ENCODE measurements at regions not wholly inside any gene's neighbourhood (a gene's known extent, or its start where the extent isn't known, plus 50 kb on each side); places are given as distances from the start of the nearest gene placed in this dataset.

GRCh38 chr21:16900685-16901084, 612.2 kb upstream of the CXADR start:
- POLR2A ChIA-PET = no interaction called here
- CTCF ChIA-PET = no interaction called here

- ChIA-PET CTCF (no interaction called here), POLR2A (no interaction called here)
Observed at GRCh38 chr21:16908077-16908476, 604.8 kb upstream of the CXADR start.

DNA sequence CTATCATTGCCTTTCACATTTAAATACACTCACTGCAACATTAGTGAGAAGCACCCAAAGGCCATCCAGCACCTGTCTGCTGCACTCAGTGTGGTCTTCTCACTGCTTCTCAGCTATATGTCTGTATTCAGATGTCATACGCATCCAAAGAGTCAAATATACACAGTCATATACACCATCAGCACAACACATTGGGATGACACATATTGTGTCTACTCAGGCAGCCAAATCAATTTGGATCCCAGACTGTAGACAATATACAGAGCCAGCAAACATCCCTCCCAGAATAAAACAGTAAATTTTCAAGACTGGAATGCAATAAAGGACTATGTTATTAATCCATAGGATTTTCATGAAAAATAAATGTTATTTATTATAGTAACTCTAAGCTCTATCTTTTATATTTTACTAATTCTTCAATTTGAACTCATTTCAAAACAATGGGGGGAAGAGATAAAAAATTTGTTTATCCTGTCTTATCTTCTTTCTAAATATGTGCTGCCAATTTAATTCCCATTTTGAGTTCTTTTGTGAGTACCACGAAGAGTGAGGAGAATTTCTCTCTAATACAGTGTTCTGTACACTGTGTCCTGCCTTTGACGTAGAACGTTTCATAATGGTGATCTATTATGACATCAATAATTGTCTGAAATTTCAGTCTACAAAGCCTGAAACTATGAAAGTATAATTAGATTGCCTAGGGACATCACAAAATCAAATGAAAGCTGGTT, 602.2 kb upstream of the CXADR start:
- CTCF ChIA-PET = no interaction called here
- POLR2A ChIA-PET = interaction anchor here (0.6 kb wide), 1 partner anchor 20 kb away, joined by 3 read pairs; no protein-coding TSS in a partner anchor

DNA sequence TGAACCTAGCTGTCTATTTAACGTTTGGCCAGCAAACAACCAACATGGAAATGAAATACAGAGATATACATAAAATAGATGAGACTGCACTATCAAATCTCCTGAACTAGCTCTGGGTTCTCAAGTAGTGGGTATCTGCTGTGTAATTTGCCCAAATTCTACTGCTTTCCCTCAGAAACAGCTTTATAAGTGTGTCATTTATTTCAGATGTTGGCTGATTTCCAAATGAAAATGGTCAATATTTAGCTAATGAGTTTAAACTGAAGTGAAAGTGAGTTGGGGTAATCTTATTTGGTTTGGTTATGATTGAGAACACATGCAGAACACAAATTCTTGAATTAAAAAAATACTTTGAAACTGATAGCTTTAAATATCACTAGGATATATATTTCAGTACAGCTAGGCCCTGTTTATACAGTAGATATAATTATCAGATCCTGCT, 601.7 kb upstream of the CXADR start:
- CTCF ChIA-PET = no interaction called here
- POLR2A ChIA-PET = interaction anchor here (0.6 kb wide), 1 partner anchor 20 kb away, joined by 3 read pairs; no protein-coding TSS in a partner anchor

DNA sequence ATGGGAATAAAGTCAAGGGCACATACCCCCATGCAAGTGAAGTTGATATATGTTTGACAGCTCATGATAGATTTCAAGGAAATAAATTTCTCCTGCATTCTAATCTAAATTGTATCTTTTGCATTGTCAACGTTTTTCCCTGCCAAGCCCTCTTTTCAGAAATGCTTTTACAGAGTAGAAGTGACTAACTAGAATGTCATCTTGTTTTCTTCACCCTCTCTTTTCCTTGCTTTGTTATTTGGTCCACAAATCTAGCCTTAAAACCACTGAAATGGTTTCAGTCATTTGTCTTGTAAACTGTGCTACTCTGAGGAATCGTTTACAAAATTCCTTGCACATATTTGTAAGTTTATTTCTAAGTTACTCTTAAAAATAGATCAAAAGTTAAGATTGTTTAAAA, 600.8 kb upstream of the CXADR start:
- ChIA-PET CTCF (no interaction called here), POLR2A (no interaction called here)

DNA sequence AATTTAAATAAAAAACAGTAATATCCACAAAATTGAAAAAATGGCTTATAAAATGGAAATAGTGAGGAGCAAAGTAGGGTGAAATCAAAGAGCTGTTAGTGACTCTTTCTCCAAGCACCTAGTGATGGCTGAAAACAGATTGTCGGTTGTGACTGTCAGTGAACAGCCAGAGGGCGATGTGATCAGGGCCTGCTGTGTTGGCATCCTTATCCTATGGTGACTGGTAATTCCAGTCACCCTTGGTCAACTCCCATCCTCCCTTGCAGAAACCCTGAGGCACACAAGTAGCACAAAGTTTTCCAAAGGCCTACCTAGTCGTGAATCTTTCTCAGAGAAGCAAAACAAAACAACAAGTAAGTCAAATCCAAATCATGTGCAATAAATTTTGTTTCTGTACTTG, 599.8 kb upstream of the CXADR start:
- ChIA-PET POLR2A (no interaction called here), CTCF (no interaction called here)

DNA sequence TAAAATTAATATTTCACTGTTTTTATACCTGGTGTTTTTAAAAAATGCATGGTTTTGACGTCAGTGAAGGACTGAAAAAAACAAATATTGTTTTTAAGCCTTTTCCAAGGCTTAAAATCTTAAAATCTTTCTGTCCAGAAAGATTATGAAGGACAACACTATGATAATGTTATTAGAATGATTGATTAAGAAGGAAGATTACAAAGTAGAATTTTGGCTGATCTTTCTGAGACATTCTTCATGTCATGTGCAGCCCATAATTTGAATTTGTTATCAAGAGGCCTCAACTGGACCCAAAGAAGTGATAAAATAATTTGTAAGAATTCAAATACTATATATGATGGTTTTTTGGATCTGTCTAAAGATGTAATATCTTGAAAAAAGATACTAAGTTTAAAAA, 584.4 kb upstream of the CXADR start:
- CTCF ChIA-PET = no interaction called here
- POLR2A ChIA-PET = no interaction called here

- CTCF ChIA-PET = no interaction called here
- POLR2A ChIA-PET = no interaction called here
Observed at GRCh38 chr21:16932314-16932713, 580.5 kb upstream of the CXADR start.

DNA sequence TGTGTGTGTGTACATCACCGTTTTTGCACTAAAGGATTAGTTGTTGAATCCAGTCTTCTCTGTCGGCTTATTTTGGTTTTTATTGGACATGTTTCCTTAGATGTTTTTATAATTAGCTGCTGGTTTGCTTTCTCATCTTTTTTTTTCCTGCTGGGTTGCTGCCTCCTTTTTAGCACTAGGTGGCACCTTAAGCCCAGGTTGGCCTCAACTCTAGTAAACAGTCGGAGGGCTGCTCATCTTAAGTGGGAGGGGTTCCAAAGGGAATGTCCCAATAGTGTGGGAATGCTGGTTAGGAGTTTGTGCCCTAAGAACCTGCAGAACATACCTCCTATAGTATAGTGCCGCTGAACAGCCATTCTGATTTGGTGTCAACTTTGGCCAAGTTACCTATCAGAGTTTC, 570.1 kb upstream of the CXADR start:
- POLR2A ChIA-PET = no interaction called here
- CTCF ChIA-PET = no interaction called here

DNA sequence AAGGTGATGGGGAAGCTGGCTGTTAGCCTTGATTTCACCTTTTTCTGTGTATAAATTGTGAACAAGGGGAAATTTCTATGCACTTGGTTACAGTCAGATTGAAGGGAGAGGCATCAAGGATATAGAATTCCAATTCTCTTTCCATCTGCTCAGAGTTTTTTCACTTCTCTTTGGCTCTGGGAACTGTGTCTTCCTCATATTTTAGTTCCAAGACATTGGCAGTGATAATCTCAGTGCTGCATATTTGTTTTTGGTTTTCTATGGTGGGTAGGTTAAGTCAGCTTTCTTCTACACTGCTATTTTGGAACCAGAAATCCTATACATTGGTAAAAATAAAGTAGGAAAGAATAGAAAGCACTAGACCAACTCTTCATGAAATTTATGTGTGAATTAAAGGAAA, 569.6 kb upstream of the CXADR start:
- ChIA-PET POLR2A (no interaction called here), CTCF (no interaction called here)

DNA sequence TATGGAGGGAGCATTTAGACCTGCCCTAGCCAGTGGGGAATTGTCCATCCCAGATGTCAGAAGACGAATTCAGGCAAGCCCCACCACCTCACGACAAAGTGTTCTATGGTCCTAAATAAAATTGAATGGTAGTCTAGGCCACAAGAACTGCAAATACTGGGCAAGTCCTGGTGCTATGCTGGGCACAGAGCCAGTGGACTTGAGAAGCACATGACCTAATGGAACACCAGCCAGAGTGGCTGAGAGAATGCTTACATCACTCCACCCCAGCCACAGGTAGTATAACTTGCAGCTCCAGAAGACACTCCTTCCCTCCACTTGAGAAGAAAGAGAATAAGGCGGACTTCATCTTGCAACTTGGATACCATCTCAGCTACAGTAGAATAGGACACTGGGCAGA, 567.3 kb upstream of the CXADR start:
- CTCF ChIA-PET = no interaction called here
- POLR2A ChIA-PET = no interaction called here

DNA sequence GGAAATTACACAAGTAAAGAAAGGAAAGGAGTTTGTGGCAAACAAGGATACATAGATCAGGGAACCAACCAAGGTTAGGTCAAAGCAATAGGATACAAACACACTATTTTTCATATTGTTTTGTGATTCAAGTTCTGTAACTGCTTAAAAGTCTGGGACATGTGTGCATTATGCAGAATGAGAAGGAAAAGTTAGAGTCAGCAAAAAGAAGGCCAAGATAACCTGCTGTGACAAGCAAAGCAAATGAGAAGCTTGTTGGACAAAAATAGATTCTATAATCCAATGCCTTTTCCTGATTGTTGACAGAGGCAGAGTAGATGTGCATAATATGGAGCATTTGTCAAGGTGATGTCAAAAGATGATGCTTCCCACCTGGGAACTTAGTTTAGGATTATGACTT, 556.0 kb upstream of the CXADR start:
- CTCF ChIA-PET = no interaction called here

GRCh38 chr21:16965424-16965823, 547.4 kb upstream of the CXADR start:
- ChIA-PET POLR2A (no interaction called here), CTCF (no interaction called here)

More for the DNA sequence above, 556.0 kb upstream of the CXADR start:
- POLR2A ChIA-PET = no interaction called here

DNA sequence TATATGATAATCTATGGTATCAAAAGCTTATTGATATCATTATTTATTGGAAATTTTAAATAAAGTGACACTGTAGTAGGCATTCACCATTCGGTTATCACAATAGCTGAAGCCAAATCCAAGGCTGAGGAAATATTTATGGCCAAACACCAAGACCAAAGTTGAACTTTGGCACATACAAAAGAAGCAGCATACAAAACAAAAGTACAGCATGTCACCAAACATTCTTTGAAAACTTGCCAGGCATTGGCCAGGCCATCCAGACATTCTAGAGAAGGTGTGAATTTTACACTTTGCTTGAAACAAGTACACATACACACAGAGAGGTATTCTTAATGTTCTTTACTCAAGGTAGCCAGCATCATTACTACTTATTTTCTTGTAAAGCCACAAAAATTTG, 544.4 kb upstream of the CXADR start:
- ChIA-PET POLR2A (no interaction called here), CTCF (no interaction called here)

DNA sequence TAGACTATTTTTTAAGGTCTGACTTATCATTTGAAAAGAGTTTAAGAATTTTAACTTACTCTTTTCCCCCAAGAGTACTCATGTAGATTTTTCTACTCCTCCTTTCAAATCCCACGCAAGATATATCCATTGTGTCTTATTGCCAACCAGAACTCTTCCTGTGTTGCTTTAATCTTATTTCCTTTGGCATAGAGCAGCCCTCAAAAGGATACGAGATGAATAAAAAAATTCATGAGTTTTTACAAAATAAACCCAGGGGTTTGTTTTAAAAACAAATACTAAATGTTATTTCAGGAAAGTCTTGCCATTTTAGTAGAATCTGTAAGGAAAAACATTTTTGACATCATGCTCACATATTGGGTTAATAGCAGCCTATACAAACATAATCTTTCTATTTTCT, 543.2 kb upstream of the CXADR start:
- POLR2A ChIA-PET = no interaction called here
- CTCF ChIA-PET = no interaction called here

DNA sequence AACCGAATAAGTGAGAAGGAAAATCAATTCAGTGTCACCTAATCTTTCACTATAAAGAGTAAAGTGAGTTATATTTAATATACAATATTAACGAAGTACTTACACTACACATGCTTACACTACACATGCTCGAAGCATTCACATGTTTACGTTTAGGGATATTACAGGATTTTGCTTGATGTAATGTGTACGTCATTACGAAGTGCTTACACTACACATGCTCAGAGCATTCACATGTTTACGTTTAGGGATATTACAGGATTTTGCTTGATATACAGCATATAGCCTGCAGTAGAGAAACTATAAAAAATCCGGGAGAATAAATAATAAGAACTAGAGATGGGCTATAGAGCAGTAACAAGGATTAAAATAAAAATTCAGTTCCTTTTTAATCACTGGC, 538.8 kb upstream of the CXADR start:
- ChIA-PET CTCF (no interaction called here), POLR2A (no interaction called here)

- ChIA-PET POLR2A (no interaction called here), CTCF (no interaction called here)
Observed at GRCh38 chr21:16976193-16976592, 536.6 kb upstream of the CXADR start.

- ChIA-PET CTCF (no interaction called here), POLR2A (no interaction called here)
Observed at GRCh38 chr21:16978309-16978895, 534.4 kb upstream of the CXADR start.

GRCh38 chr21:16979574-16979973, 533.3 kb upstream of the CXADR start:
- POLR2A ChIA-PET = no interaction called here
- CTCF ChIA-PET = no interaction called here

GRCh38 chr21:16983420-16983819, 529.4 kb upstream of the CXADR start:
- POLR2A ChIA-PET = no interaction called here
- CTCF ChIA-PET = no interaction called here

DNA sequence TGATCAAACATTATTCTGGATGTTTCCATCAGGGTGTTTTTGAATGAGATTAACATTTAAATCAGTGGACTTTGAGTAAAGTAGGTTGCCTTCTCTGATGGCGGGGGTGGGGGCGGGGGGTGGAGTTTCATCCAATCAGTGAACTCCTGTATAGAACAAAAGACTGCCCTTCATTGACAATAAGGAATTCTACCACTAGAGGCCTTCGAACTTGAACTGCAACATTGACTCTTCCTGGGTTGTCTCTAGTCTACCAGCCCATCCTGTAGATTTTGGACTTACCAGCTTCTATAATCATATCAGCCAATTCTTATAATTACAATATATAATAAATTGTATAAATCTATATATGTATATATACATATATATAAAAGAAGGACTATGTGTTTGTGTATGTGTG, 520.4 kb upstream of the CXADR start:
- POLR2A ChIA-PET = no interaction called here
- CTCF ChIA-PET = no interaction called here

DNA sequence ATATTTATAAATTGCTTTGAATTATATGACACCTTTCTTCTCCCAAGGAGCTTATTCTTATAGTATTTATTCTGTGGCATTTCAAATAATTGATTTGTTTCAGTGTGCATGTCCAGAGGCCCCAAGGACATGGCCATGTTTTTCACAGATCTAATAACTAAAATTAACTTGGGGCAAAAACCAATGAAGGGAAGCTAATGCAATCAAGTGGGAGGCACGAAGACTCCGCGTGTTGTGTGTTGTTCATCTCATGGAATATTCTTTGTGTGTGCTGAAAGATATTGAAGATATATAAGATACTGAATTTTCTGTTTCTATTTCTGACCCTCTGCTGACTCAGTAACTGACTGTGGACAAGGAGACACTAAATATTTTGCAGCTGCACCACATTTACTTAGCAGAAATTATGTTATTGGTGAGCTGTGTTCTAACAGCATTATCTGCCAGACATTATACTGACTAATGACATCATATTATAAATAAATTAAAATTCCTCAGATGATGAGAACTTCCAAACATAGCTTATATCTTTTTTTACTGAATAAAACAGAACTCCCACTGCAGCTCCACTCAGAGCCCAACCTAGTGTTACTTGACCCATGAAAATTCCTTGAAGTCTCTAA, 519.3 kb upstream of the CXADR start:
- ChIA-PET POLR2A (no interaction called here), CTCF (no interaction called here)

Data from activated CD8-positive, alpha-beta memory T cell treated with anti-CD3 and anti-CD28 coated beads for 36 hours (primary cell).